GM06990 (cell line): ENCODE measurements at regions not wholly inside any gene's neighbourhood (a gene's known extent, or its start where the extent isn't known, plus 50 kb on each side); places are given as distances from the start of the nearest gene placed in this dataset.

ENCODE experiments used
- DNase-seq: peaks from one replicate; pipeline ENCODE4 v3.0.0-alpha.2; 2011; ENCODE audit not compliant: insufficient read length; ENCODE audit errors: extremely low read depth
- H3K27me3 ChIP-seq: replicated peaks from 2 replicates; pipeline ENCODE4 v1.6.0; 2011; ENCODE audit warnings: low read length; ENCODE audit not compliant: control insufficient read depth, insufficient read depth
- H3K36me3 ChIP-seq: 2 replicates; pipeline ENCODE4 v1.5.1; 2011; ENCODE audit warnings: low read length; ENCODE audit not compliant: control insufficient read depth, insufficient read depth
- H3K4me3 ChIP-seq: replicated peaks from 2 replicates; pipeline ENCODE4 v1.5.1; 2011; ENCODE audit warnings: low read depth, mild to moderate bottlenecking, control low read depth, low read length
- CTCF ChIP-seq: IDR thresholded peaks from 2 replicates; pipeline ENCODE4 v1.5.1; 2011; ENCODE audit warnings: low read length, control low read depth, mild to moderate bottlenecking, inconsistent platforms; ENCODE audit not compliant: insufficient read depth, poor library complexity, severe bottlenecking

- no peaks in the 10 kb centered on the region for H3K36me3 ChIP-seq
- no peak for TF ChIP-seq CTCF
- no peak overlapping the region for H3K4me3 ChIP-seq
- H3K27me3 ChIP-seq: no peaks in the 10 kb centered on the region
- DNase-seq: no peak
These were observed 217.3 kb downstream of the BCAT1 start for GRCh38 chr12:24731596-24731995.

GRCh38 chr12:24730489-24730896, 218.4 kb downstream of the BCAT1 start:
- Histone ChIP-seq H3K4me3 (no peak overlapping the region), H3K27me3 (no peaks in the 10 kb centered on the region), H3K36me3 (no peaks in the 10 kb centered on the region)
- no peak for TF ChIP-seq CTCF
- peak; percentile 37 for DNase-seq

GRCh38 chr12:24728826-24729225, 220.1 kb downstream of the BCAT1 start:
- TF ChIP-seq CTCF: no peak
- Histone ChIP-seq H3K27me3 (no peaks in the 10 kb centered on the region), H3K4me3 (no peak overlapping the region), H3K36me3 (no peaks in the 10 kb centered on the region)
- no peak for DNase-seq

- H3K36me3 ChIP-seq: no peaks in the 10 kb centered on the region
- no peak for DNase-seq
- peak; percentile 40 for TF ChIP-seq CTCF
- no peak overlapping the region for H3K4me3 ChIP-seq
- no peaks in the 10 kb centered on the region for H3K27me3 ChIP-seq
These were observed 220.5 kb downstream of the BCAT1 start for GRCh38 chr12:24728366-24728765.

- TF ChIP-seq CTCF: no peak
- no peak for DNase-seq
- Histone ChIP-seq H3K27me3 (no peaks in the 10 kb centered on the region), H3K36me3 (no peaks in the 10 kb centered on the region), H3K4me3 (no peak overlapping the region)
These were observed 223.3 kb downstream of the BCAT1 start for GRCh38 chr12:24725616-24726015.

- H3K27me3 ChIP-seq: no peaks in the 10 kb centered on the region
- no peaks in the 10 kb centered on the region for H3K36me3 ChIP-seq
- no peak overlapping the region for H3K4me3 ChIP-seq
- no peak for TF ChIP-seq CTCF
- no peak for DNase-seq
These were observed 224.1 kb downstream of the BCAT1 start for GRCh38 chr12:24724814-24725213.
